ENCODE measurements at regions not wholly inside any gene's neighbourhood (a gene's known extent, or its start where the extent isn't known, plus 50 kb on each side); places are given as distances from the start of the nearest gene placed in this dataset.

- DNase-seq, result no peak
- intact Hi-C loops (cut with DNase I), result no loop called here
These were observed 772.4 kb upstream of the NR2F2 start for GRCh38 chr15:95558131-95558530.

GRCh38 chr15:95558916-95559315, 771.6 kb upstream of the NR2F2 start:
- no peak for DNase-seq
- intact Hi-C loops (cut with DNase I), result no loop called here

GRCh38 chr15:95559875-95560394, 770.6 kb upstream of the NR2F2 start:
- intact Hi-C loops (cut with DNase I), result no loop called here
- no peak for DNase-seq

- no peak for DNase-seq
- intact Hi-C loops (cut with DNase I), result no loop called here
These were observed 769.0 kb upstream of the NR2F2 start for GRCh38 chr15:95561463-95561862.

GRCh38 chr15:95563634-95564033, 766.9 kb upstream of the NR2F2 start:
- no peak for DNase-seq
- intact Hi-C loops (cut with DNase I), result no loop called here

DNA sequence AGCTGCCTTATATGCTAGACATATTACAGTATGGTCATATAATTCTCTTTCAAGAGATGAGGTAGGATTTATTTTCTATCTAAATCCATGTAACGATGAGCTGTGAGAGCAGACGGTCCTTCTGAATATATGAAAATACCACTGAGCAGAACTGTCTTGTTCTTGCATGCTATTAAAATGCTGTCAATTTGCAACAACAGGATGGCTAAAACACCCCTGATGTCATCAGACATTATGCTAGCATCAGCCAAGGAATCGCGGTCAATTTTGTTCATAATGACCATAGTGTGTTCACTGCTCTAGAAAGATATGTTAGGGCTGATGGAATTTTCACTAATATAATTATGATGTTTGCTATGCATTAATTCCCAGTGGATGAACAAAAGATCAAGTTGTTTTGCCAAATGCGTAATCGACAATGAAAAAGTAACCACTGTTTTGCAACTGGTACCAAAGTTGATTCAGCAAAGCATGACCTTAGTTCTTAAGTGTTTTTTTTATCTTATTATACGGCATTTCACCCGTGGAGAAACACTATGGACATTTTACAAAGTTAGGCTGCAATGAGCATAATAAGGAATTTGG, 765.4 kb upstream of the NR2F2 start:
- intact Hi-C loops (cut with DNase I), result no loop called here
- no peak for DNase-seq

DNA sequence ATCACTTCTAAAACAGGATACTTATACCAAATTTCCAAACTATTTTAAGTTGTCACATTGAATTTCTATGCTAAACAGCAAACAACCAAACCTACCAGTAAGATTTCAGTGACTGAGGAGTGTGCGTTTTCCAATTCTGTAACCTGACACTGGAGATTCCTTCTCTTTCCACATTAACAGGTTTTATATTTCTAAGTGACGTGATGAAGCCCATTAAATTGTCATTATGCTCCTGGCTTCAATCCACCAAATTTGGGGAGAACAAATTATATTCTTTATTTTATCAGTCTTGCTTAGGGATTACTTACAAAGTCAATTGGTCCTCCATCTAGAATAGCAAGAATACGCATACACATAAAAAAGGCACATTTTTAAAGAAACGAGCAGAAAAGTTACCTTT, 764.8 kb upstream of the NR2F2 start:
- no peak for DNase-seq
- intact Hi-C loops (cut with DNase I), result no loop called here

- DNase-seq, result no peak
- intact Hi-C loops (cut with DNase I), result no loop called here
These were observed 762.8 kb upstream of the NR2F2 start for GRCh38 chr15:95567686-95568085.

DNA sequence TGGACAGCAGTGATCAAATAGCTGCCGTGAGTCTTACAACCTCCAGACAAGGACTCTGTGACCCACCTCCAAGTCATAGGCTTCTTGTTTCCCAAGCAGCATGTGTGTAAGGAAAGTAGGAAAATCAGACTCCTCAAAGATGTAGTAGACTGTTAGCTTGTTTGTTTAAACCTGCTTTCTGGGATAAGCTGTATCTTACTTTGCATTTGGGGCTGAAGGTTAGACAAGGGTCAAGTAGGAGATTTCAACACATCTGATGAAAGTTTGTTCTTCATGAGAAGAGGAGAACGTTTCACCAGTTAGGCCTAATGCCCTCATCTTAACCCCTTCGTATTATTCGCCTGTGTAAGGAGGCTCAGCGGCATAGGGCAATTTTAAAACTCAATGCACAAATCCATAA, 756.4 kb upstream of the NR2F2 start:
- DNase-seq, result no peak
- intact Hi-C loops (cut with DNase I), result no loop called here

DNA sequence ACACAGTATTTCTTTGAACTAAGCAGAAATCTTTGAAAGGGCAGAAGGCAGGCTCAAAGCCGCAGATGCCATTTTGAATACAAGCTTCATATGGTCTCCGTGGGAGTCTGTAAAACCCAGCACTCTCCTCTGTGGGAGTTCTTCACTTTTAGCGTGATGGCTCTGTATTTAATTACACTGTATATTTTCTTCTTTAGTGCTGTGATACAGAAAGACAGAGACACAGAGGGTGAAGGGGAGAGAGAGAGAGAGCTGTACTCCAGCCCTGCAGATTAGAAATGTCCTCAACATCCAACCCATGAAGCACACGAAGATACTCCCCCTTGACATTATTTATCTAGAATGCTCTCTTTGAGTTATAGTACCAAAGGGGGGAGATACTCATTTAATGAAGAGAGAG, 752.6 kb upstream of the NR2F2 start:
- intact Hi-C loops (cut with DNase I), result no loop called here
- no peak for DNase-seq

GRCh38 chr15:95580121-95580520, 750.4 kb upstream of the NR2F2 start:
- intact Hi-C loops (cut with DNase I), result no loop called here
- no peak for DNase-seq

DNA sequence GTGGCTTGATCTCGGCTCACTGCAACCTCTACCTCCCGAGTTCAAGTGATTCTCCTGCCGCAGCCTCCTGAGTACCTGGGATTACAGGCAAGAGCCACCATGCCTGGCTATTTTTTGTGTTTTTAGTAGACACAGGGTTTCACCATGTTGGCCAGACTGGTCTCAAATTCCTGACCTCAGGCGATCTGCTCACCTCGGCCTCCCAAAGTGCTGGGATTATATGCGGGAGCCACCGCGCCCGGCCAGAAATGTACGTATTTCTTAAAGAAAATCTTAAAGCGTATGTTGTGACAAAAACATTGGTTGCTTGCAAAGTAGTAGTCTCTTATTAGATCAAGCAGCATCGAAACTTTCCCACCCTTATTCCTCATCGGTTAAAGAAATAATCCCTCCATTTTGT, 748.9 kb upstream of the NR2F2 start:
- intact Hi-C loops (cut with DNase I), result no loop called here
- DNase-seq, result no peak

- intact Hi-C loops (cut with DNase I), result no loop called here
- no peak for DNase-seq
These were observed 746.4 kb upstream of the NR2F2 start for GRCh38 chr15:95584088-95584487.

DNA sequence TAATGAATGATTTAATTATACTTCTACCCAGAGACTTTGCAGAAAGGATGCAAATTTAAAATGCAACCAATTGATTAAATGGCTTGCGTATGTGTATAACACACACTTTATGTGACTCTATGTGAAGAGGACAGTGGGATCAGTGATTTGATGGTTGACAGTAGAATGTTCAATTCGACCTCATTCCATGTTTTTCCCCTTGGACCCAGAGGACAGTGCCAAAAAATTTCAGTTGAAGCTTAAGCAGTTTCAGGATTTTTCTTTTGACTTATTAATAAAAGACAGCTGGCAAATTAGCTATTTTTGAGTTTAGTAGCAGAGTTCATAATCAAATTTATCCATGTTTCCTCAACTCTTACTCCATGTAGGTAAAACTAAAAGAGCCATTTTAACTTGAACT, 742.4 kb upstream of the NR2F2 start:
- DNase-seq, result no peak
- intact Hi-C loops (cut with DNase I), result no loop called here

- DNase-seq, result peak in 19 of 42 donors; percentile 4 to 56 (median 14)
- intact Hi-C loops (cut with DNase I), result no loop called here
These were observed 739.9 kb upstream of the NR2F2 start for GRCh38 chr15:95590533-95591044.

DNA sequence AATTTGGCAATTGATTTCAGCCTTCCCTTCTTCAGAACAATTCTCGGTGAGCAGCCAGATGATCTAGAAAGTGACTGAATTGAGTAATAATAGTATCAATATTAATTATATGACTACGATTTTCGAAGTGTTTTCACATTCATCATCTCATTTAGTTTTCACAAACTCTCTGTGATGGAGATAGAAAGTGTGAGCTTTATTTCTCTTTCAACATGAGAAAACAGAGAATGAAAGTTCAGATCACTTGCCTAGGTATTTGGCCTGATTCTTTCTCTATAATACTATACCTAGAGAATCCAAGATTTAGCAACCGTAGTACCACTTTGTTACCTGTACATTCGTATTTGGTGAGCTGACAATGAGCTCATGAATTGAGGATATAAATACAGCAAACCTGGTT, 739.2 kb upstream of the NR2F2 start:
- intact Hi-C loops (cut with DNase I), result no loop called here
- no peak for DNase-seq

GRCh38 chr15:95591886-95592285, 738.6 kb upstream of the NR2F2 start:
- intact Hi-C loops (cut with DNase I), result no loop called here
- no peak for DNase-seq

DNA sequence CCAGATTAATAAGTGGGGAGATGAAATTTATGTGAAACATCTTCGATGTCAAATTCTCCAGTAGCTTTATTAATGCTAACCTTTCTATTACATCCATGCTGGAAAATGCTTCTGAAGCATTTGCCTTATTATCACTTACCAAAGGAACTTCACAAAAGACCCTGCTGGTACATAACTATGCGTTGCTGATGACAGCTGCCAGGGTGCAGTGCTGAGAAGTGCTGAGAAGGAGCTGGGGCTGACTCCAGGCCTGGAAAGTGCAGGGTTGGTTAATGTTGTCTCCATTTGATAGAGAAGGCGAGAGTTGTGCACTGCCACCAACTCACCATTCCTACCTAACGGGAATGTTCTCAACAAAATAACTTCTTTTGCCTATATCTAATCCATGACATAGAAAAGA, 736.0 kb upstream of the NR2F2 start:
- intact Hi-C loops (cut with DNase I), result no loop called here
- no peak for DNase-seq

DNA sequence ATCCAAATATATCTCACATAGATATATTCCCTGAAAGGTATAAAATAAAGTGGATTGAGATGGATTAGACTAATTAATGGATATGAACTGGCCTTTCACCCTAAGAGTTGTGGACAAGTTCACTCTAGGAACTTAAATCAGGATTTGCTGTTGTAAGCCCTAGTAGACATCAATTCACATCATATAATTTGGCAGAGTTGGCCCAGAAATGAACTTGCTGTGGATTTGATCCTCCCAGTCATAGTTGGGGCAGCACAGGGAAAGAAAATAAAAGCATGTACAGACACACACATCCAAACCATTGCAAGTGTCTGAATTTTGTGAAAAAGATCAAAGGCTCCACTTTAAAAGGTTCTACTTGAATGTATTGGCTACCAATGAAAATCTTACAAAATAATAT, 734.7 kb upstream of the NR2F2 start:
- DNase-seq, result no peak
- intact Hi-C loops (cut with DNase I), result no loop called here

DNA sequence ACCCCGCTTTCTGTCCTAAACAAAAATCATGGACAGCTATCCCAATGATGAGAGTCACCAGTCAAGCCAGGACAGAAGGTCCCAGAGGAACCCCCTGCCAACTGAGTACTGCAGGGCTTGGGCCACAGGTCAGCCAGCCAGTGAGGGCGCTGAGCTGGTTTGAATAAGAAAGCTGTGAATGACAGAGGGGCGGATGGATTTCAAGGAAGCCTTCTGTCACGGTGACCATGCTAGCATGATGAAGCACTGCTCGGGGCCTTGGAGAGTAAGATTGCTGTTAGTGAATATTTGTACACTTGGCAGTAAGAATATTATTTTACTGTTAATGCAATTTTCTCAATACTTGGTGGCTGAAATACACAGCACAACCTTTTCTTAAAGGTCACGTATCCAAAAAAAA, 734.0 kb upstream of the NR2F2 start:
- intact Hi-C loops (cut with DNase I), result no loop called here
- DNase-seq, result no peak

DNA sequence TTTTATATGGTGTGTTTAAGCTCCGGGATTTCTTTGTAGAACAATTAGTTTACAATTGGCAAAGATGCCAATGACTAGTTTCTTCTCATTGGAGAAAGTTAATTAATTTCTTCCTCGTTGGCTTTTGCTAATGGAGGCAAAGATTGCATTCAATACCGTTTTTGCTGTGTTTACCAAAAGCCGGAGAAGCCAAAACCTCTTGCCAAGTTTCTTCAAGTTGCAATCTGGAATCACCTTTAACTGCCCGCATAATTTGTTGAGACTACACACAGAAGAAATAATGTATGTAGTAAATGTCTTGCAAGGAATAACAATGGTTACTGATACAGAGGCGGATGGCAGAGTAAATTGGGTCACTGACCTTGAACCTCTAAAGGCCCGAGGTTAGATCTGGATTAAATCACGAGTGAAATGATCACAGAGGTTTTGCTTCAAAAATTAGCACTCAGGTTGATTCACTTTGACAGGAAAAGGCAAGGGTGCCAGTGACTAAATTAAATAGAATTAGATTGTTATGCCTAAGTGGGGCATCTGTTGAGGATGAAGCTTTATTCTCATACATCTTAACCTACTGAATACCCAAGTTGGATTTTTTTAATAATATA, 732.1 kb upstream of the NR2F2 start:
- intact Hi-C loops (cut with DNase I), result no loop called here
- no peak for DNase-seq

All from head of caudate nucleus (tissue), 42 donors.